ENCODE measurements at regions not wholly inside any gene's neighbourhood (a gene's known extent, or its start where the extent isn't known, plus 50 kb on each side); places are given as distances from the start of the nearest gene placed in this dataset.
A peak's percentile ranks its signal among the peaks of the same experiment; 100 is the strongest.

DNA sequence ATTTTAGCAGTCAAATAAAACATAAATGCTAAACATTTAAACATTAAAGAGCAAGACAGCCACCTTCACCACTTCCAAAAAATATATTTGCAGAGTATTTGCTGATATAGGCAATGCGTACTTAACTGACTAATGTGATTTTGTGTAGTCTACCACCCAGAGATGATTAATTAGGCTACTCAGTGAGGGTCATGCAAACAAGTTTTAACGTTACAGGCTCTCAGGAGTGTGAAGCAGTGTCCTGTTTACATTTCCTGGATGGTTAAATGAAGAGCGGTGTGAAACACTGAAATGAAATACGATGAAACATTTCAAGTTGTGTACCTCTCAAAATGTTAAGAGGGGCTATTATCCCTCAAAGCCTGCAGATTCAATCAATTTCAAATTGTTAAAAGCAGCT is 165.8 kb upstream of the LRIG3 start:
- Mint-ChIP-seq H3K27me3 (ENCODE audit: low read depth) (no peaks in the 10 kb centered on the region), H3K36me3 (ENCODE audit: insufficient read depth in 1 of 3, low read depth in 3 of 3) (no peaks in the 10 kb centered on the region), H3K4me3 (no peak overlapping the region), H3K9me3 (no peaks in the 10 kb centered on the region), H3K4me1 (peaks cover 16 to 30% of the 10 kb centered on the region in 2 experiments), H3K27ac (0 out of 7 replicates have a peak overlapping the region, but pooled peaks of 1 of the 3 experiments have one; percentile 37)
- H4K5ac ChIP-seq (ENCODE audit: insufficient read length, low read depth, low read length), result no peak overlapping the region
- TF ChIP-seq, protein P1, sequence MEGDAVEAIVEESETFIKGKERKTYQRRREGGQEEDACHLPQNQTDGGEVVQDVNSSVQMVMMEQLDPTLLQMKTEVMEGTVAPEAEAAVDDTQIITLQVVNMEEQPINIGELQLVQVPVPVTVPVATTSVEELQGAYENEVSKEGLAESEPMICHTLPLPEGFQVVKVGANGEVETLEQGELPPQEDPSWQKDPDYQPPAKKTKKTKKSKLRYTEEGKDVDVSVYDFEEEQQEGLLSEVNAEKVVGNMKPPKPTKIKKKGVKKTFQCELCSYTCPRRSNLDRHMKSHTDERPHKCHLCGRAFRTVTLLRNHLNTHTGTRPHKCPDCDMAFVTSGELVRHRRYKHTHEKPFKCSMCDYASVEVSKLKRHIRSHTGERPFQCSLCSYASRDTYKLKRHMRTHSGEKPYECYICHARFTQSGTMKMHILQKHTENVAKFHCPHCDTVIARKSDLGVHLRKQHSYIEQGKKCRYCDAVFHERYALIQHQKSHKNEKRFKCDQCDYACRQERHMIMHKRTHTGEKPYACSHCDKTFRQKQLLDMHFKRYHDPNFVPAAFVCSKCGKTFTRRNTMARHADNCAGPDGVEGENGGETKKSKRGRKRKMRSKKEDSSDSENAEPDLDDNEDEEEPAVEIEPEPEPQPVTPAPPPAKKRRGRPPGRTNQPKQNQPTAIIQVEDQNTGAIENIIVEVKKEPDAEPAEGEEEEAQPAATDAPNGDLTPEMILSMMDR (conservative IDR thresholded peaks at IDR 0.05), result no peak
- H3K27me3 ChIP-seq (ENCODE audit: insufficient read depth, low read length), result no peaks in the 10 kb centered on the region
- H2BK20ac ChIP-seq (ENCODE audit: low read depth, low read length, poor library complexity, severe bottlenecking), result no peak overlapping the region
- no CpG with 5 or more reads among the region's 4 CpGs for whole genome bisulfite sequencing (ENCODE audit: extremely low coverage, insufficient read length, low lambda C conversion rate)
- H3K9ac ChIP-seq (ENCODE audit: extremely low read depth, insufficient read length, low read length), result no peak overlapping the region
- H3K18ac ChIP-seq (ENCODE audit: insufficient read length, low read depth, low read length), result no peak overlapping the region
- H4K20me1 ChIP-seq (ENCODE audit: control insufficient read depth, insufficient read depth, insufficient read length), result no peaks in the 10 kb centered on the region
- no peaks in the 10 kb centered on the region for H3K79me1 ChIP-seq (ENCODE audit: insufficient read depth, low read depth, low read length, poor library complexity, severe bottlenecking)
- H3K56ac ChIP-seq (ENCODE audit: insufficient read length, low read depth, low read length), result no peak overlapping the region
- H3K23ac ChIP-seq (ENCODE audit: insufficient read length, low read depth, low read length), result no peak overlapping the region
- no peaks in the 10 kb centered on the region for H3K79me2 ChIP-seq (ENCODE audit: insufficient read depth, low read length)
- H3K4me1 ChIP-seq (ENCODE audit: insufficient read depth, low read length), result no peaks in the 10 kb centered on the region; the same call in 1 of the 2 replicates
- no peak overlapping the region for H2BK120ac ChIP-seq (ENCODE audit: low read depth, low read length, poor library complexity, severe bottlenecking)
- H4K91ac ChIP-seq (ENCODE audit: insufficient read length, low read depth, low read length), result no peak overlapping the region
- no peak overlapping the region for H3K4ac ChIP-seq (ENCODE audit: low read depth, low read length)
- no peak overlapping the region for H3K14ac ChIP-seq (ENCODE audit: insufficient read depth, low read length)
- H2BK12ac ChIP-seq (ENCODE audit: insufficient read length, low read depth, low read length), result no peak overlapping the region
- no peak overlapping the region for H3K4me2 ChIP-seq (ENCODE audit: insufficient read depth, insufficient read length, low read length)
- no peak overlapping the region for H2BK5ac ChIP-seq (ENCODE audit: insufficient read length, low read length)
- no peak for DNase-seq
- no peaks in the 10 kb centered on the region for H3K23me2 ChIP-seq (ENCODE audit: insufficient read length, low read depth, low read length, poor library complexity, severe bottlenecking)
- H3T11ph ChIP-seq (ENCODE audit: low read length), result no peak overlapping the region
- no peak overlapping the region for H2AK5ac ChIP-seq (ENCODE audit: insufficient read length, low read length)
- H2BK15ac ChIP-seq (ENCODE audit: low read depth, low read length), result no peak overlapping the region
- no peak overlapping the region for H4K8ac ChIP-seq (replicated peaks; ENCODE audit: insufficient read length, low read depth, low read length)
- H2AFZ ChIP-seq (ENCODE audit: low read length), result no peak overlapping the region
- H3K27ac ChIP-seq (ENCODE audit: insufficient read length, low read depth, low read length), result no peak overlapping the region
- H3K9me3 ChIP-seq (ENCODE audit: control insufficient read depth, low read depth, low read length), result no peaks in the 10 kb centered on the region
